CD4-positive, alpha-beta T cell (primary cell): ENCODE measurements at regions not wholly inside any gene's neighbourhood (a gene's known extent, or its start where the extent isn't known, plus 50 kb on each side); places are given as distances from the start of the nearest gene placed in this dataset.

Experiments used
- ATAC-seq: fragments of 200-7000 bp; cut with Tn5 transposase; one replicate; pipeline ENCODE4 v1.10.0; 2022; ENCODE audit warnings: mild to moderate bottlenecking; ENCODE audit not compliant: poor library complexity
- CTCF ChIA-PET: fragments of 350-600 bp; sonication (Branson Sonifier 250); formaldehyde crosslinking; loops from one replicate; lab custom pipeline; 2021; ENCODE audit warnings: antibody characterized with exemption, inconsistent platforms; lab: Charles Lee
- POLR2A ChIA-PET: fragments of 350-600 bp; sonication (Branson Sonifier 250); formaldehyde crosslinking; loops from one replicate; lab custom pipeline; 2021; ENCODE audit warnings: antibody characterized with exemption, inconsistent platforms; lab: Charles Lee
- DNase-seq, 14 experiments: peaks; one replicate each; pipeline ENCODE4 v3.0.0-alpha.2; 2013 to 2020; ENCODE audit warnings: mixed read lengths in 2 of 14
- H3K27ac ChIP-seq, 2 donors: one replicate each; pipeline versions ENCODE4 v1.5.1 to v1.7.0; 2013; ENCODE audit warnings: low read length in 2 of 2, low read depth in 1 of 2, mild to moderate bottlenecking in 1 of 2
- H3K27me3 ChIP-seq, 2 experiments: 1 replicate in 1 of 2; 2 replicates in 1 of 2; pipeline versions ENCODE4 v1.6.1 to v1.7.0; 2013; ENCODE audit warnings: low read length in 2 of 2, control low read depth in 1 of 2, mild to moderate bottlenecking in 1 of 2, moderate library complexity in 1 of 2; ENCODE audit not compliant: insufficient read depth in 2 of 2, control insufficient read depth in 1 of 2
- H3K36me3 ChIP-seq: one replicate; pipeline ENCODE4 v1.6.1; 2013; ENCODE audit warnings: low read length, control low read depth; ENCODE audit not compliant: insufficient read depth
- H3K4me1 ChIP-seq: one replicate; pipeline ENCODE4 v1.6.1; 2013; ENCODE audit warnings: low read length, control low read depth; ENCODE audit not compliant: insufficient read depth
- H3K4me3 ChIP-seq: one replicate; pipeline ENCODE4 v1.5.1; 2013; ENCODE audit warnings: mild to moderate bottlenecking, low read length, moderate library complexity
- H3K9me3 ChIP-seq, 2 experiments: 1 replicate in 1 of 2; 2 replicates in 1 of 2; pipeline versions ENCODE4 v1.6.1 to v1.7.0; 2013; ENCODE audit warnings: low read length in 2 of 2, mild to moderate bottlenecking in 2 of 2, control low read depth in 1 of 2, moderate library complexity in 1 of 2; ENCODE audit not compliant: control insufficient read depth in 1 of 2, insufficient read depth in 1 of 2
- H3K27ac Mint-ChIP-seq: one replicate; pipeline ENCODE4 v1.8.0; 2020; ENCODE audit warnings: mixed read lengths
- H3K27me3 Mint-ChIP-seq: one replicate; pipeline ENCODE4 v1.8.0; 2021; ENCODE audit warnings: mixed read lengths
- H3K36me3 Mint-ChIP-seq: one replicate; pipeline ENCODE4 v1.8.0; 2021; ENCODE audit warnings: low read depth, mixed read lengths
- H3K4me1 Mint-ChIP-seq: one replicate; pipeline ENCODE4 v1.8.0; 2021; ENCODE audit warnings: low read depth, mixed read lengths
- H3K4me3 Mint-ChIP-seq: one replicate; pipeline ENCODE4 v1.8.0; 2020; ENCODE audit warnings: mild to moderate bottlenecking, mixed read lengths
- H3K9me3 Mint-ChIP-seq: one replicate; pipeline ENCODE4 v1.8.0; 2020; ENCODE audit warnings: mixed read lengths
- intact Hi-C, 2 experiments: fragments of 100-400 bp; cut with DNase I in 1 of 2; cut with micrococcal nuclease in 1 of 2; formaldehyde crosslinking; loops; one replicate each; pipeline versions ENCODE4 v1.15.1 to v1.9.0; 2023 to 2025; cut with DNase I, micrococcal nuclease
- TF ChIP-seq, protein P1 (sequence below): fragments of 200-600 bp; IDR thresholded peaks from one replicate; pipeline ENCODE4 v1.8.0; 2022; ENCODE audit warnings: antibody characterized with exemption, mild to moderate bottlenecking

- no peak overlapping the region for H3K4me3 Mint-ChIP-seq
- ChIA-PET POLR2A (no interaction called here), CTCF (no interaction called here)
- no peaks in the 10 kb centered on the region for H3K4me1 Mint-ChIP-seq
- intact Hi-C loops = no loop called here
- no peaks in the 10 kb centered on the region for H3K9me3 Mint-ChIP-seq
- no peaks in the 10 kb centered on the region for H3K36me3 Mint-ChIP-seq
- H3K27me3 Mint-ChIP-seq = peaks cover 10% of the 10 kb centered on the region
- H3K9me3 ChIP-seq = no peaks in the 10 kb centered on the region
- ATAC-seq (no peak), DNase-seq (no peak)
- no peak overlapping the region for H3K4me3 ChIP-seq
- peaks cover 0 to 5% of the 10 kb centered on the region in 2 experiments for H3K27me3 ChIP-seq
- H3K27ac Mint-ChIP-seq = no peak overlapping the region
- no peaks in the 10 kb centered on the region for H3K4me1 ChIP-seq
- TF ChIP-seq, protein P1, sequence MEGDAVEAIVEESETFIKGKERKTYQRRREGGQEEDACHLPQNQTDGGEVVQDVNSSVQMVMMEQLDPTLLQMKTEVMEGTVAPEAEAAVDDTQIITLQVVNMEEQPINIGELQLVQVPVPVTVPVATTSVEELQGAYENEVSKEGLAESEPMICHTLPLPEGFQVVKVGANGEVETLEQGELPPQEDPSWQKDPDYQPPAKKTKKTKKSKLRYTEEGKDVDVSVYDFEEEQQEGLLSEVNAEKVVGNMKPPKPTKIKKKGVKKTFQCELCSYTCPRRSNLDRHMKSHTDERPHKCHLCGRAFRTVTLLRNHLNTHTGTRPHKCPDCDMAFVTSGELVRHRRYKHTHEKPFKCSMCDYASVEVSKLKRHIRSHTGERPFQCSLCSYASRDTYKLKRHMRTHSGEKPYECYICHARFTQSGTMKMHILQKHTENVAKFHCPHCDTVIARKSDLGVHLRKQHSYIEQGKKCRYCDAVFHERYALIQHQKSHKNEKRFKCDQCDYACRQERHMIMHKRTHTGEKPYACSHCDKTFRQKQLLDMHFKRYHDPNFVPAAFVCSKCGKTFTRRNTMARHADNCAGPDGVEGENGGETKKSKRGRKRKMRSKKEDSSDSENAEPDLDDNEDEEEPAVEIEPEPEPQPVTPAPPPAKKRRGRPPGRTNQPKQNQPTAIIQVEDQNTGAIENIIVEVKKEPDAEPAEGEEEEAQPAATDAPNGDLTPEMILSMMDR = no peak
- H3K36me3 ChIP-seq = no peaks in the 10 kb centered on the region
- no peak overlapping the region for H3K27ac ChIP-seq
Measured at GRCh38 chr15:85937661-85938060, 142.0 kb upstream of the AGBL1 start.

GRCh38 chr15:85941186-85941855 is 138.3 kb upstream of the AGBL1 start:
- Mint-ChIP-seq H3K27ac (no peak overlapping the region), H3K4me3 (no peak overlapping the region), H3K4me1 (no peaks in the 10 kb centered on the region), H3K36me3 (no peaks in the 10 kb centered on the region), H3K9me3 (no peaks in the 10 kb centered on the region), H3K27me3 (peaks cover 12% of the 10 kb centered on the region)
- TF ChIP-seq, protein P1 = no peak
- ChIA-PET CTCF (no interaction called here), POLR2A (no interaction called here)
- intact Hi-C loops = no loop called here
- Histone ChIP-seq H3K27ac (no peak overlapping the region), H3K4me1 (no peaks in the 10 kb centered on the region), H3K36me3 (no peaks in the 10 kb centered on the region), H3K9me3 (no peaks in the 10 kb centered on the region), H3K27me3 (peaks cover 0 to 5% of the 10 kb centered on the region in 2 experiments), H3K4me3 (no peak overlapping the region)
- no peak for ATAC-seq
- no peak for DNase-seq

- Histone ChIP-seq H3K27ac (no peak overlapping the region), H3K4me3 (no peak overlapping the region), H3K36me3 (no peaks in the 10 kb centered on the region), H3K4me1 (no peaks in the 10 kb centered on the region), H3K27me3 (peaks cover 0 to 5% of the 10 kb centered on the region in 2 experiments), H3K9me3 (no peaks in the 10 kb centered on the region)
- ChIA-PET POLR2A (no interaction called here), CTCF (no interaction called here)
- Mint-ChIP-seq H3K36me3 (no peaks in the 10 kb centered on the region), H3K27ac (no peak overlapping the region), H3K9me3 (no peaks in the 10 kb centered on the region), H3K4me3 (no peak overlapping the region), H3K27me3 (peaks cover 8% of the 10 kb centered on the region), H3K4me1 (no peaks in the 10 kb centered on the region)
- intact Hi-C loops = no loop called here
- TF ChIP-seq, protein P1 = no peak
- no peak for ATAC-seq
- DNase-seq = no peak
Measured at GRCh38 chr15:85942632-85943031, 137.0 kb upstream of the AGBL1 start.
